Tibial artery (tissue), 4 donors: ENCODE measurements at regions not wholly inside any gene's neighbourhood (a gene's known extent, or its start where the extent isn't known, plus 50 kb on each side); places are given as distances from the start of the nearest gene placed in this dataset.

Experiments used
- DNase-seq, 2 donors: peaks; one replicate each; pipeline ENCODE4 v3.0.0-alpha.2; 2019
- H3K27ac ChIP-seq, 2 donors: fragments of 200-600 bp; sonication (generic) in 1 of 2; 1 replicate in 1 of 2; 2 replicates in 1 of 2; pipeline ENCODE4 v1.5.1; 2018 to 2019; ENCODE audit warnings: mild to moderate bottlenecking in 1 of 2
- H3K27me3 ChIP-seq, 2 donors: fragments of 200-600 bp; sonication (generic) in 1 of 2; one replicate each; pipeline versions ENCODE4 v1.5.1 to v1.6.0; 2016 to 2019
- H3K36me3 ChIP-seq, 3 donors: fragments of 200-600 bp; sonication (generic) in 2 of 3; one replicate each; pipeline ENCODE4 v1.5.1; 2016 to 2019; ENCODE audit warnings: mild to moderate bottlenecking in 2 of 3
- H3K4me1 ChIP-seq, 4 donors: fragments of 200-600 bp; sonication (generic) in 2 of 4; 1 replicate in 3 of 4; 2 replicates in 1 of 4; pipeline ENCODE4 v1.5.1; 2016 to 2019
- H3K4me3 ChIP-seq, 2 donors: fragments of 200-600 bp; sonication (generic) in 1 of 2; 1 replicate in 1 of 2; 2 replicates in 1 of 2; pipeline ENCODE4 v1.5.1; 2018 to 2019; ENCODE audit warnings: mild to moderate bottlenecking in 2 of 2
- H3K9me3 ChIP-seq, 3 donors: fragments of 200-600 bp; sonication (generic) in 1 of 3; one replicate each; pipeline ENCODE4 v1.5.1; 2016 to 2019
- CTCF ChIP-seq, 2 experiments: fragments of 200-600 bp in 1 of 2; fragments of 450-650 bp in 1 of 2; IDR thresholded peaks; one replicate each; pipeline ENCODE4 v1.5.1; 2017 to 2019; ENCODE audit warnings: antibody characterized with exemption in 2 of 2, mild to moderate bottlenecking in 1 of 2, moderate library complexity in 1 of 2
- intact Hi-C: fragments of 100-400 bp; cut with DNase I; formaldehyde crosslinking; loops from one replicate; pipeline ENCODE4 v1.15.0; 2023; ENCODE audit warnings: low total_unique reads

- intact Hi-C loops: no loop called here
- no peak for TF ChIP-seq CTCF (IDR thresholded peaks at IDR 0.05)
- DNase-seq: no peak
Observed at GRCh38 chr13:33763021-33763420, 54.9 kb upstream of the RFC3 start.

DNA sequence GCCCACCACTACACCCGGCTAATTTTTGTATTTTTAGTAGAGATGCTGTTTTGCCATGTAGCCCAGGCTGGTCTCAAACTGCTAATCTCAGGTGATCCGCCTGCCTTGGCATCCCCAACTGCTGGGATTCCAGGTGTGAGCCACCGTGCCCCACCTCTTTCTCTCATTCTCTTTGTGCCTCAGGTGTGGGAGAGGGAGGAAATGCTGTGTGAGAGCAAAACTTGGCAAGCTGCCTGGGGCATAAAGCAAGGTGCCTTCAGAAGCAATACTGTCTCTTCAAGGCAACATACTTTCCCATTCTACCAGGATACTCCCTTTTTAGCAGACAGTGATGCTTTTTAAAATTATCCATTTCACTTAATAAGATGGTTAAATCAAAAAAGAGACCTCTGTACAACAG is 53.2 kb upstream of the RFC3 start:
- DNase-seq: no peak
- no peak overlapping the region for H3K4me3 ChIP-seq
- H3K4me1 ChIP-seq: no peaks in the 10 kb centered on the region
- TF ChIP-seq CTCF (IDR thresholded peaks at IDR 0.05): no peak
- no peaks in the 10 kb centered on the region for H3K9me3 ChIP-seq
- no peaks in the 10 kb centered on the region for H3K27me3 ChIP-seq
- intact Hi-C loops: no loop called here
- H3K27ac ChIP-seq: no peak overlapping the region
- H3K36me3 ChIP-seq: no peaks in the 10 kb centered on the region

More at GRCh38 chr13:33763021-33763420, 54.9 kb upstream of the RFC3 start:
- no peaks in the 10 kb centered on the region for H3K4me1 ChIP-seq
- H3K27me3 ChIP-seq: no peaks in the 10 kb centered on the region
- no peaks in the 10 kb centered on the region for H3K36me3 ChIP-seq
- no peak overlapping the region for H3K27ac ChIP-seq
- H3K4me3 ChIP-seq: no peak overlapping the region
- H3K9me3 ChIP-seq: no peaks in the 10 kb centered on the region

- intact Hi-C loops: no loop called here
- no peaks in the 10 kb centered on the region for H3K36me3 ChIP-seq
- TF ChIP-seq CTCF (IDR thresholded peaks at IDR 0.05): no peak
- H3K4me3 ChIP-seq: no peak overlapping the region
- H3K9me3 ChIP-seq: no peaks in the 10 kb centered on the region
- H3K4me1 ChIP-seq: no peaks in the 10 kb centered on the region
- no peak for DNase-seq
- H3K27ac ChIP-seq: no peak overlapping the region
- H3K27me3 ChIP-seq: no peaks in the 10 kb centered on the region
Observed at GRCh38 chr13:33766329-33767123, 51.4 kb upstream of the RFC3 start.

DNA sequence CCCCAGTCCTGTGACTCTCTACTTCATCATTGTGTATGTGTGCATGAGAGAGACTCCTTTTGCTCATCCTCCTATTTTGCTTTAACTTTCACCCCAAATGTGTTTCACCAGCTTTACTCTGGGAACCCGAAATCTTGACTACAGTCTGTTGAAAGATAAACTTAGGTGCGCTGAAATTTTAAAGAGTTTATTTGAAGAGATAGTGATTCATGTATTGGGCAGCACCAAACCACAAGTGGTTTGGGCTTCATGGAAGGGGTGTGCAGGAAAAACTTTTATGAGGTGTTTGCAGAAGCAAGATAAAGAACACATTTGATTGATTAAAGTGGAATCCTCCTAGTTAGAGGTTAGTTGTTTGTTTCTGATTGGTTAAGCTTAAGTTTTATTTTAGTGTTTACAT is 50.8 kb upstream of the RFC3 start:
- DNase-seq: no peak

More for the DNA sequence above, 50.8 kb upstream of the RFC3 start:
- intact Hi-C loops: no loop called here
- H3K4me3 ChIP-seq: no peak overlapping the region
- no peak overlapping the region for H3K27ac ChIP-seq
- H3K36me3 ChIP-seq: no peaks in the 10 kb centered on the region
- no peaks in the 10 kb centered on the region for H3K4me1 ChIP-seq
- no peaks in the 10 kb centered on the region for H3K9me3 ChIP-seq
- H3K27me3 ChIP-seq: no peaks in the 10 kb centered on the region
- no peak for TF ChIP-seq CTCF (IDR thresholded peaks at IDR 0.05)
